Cardiac muscle cell (in vitro differentiated cells and primary cell): ENCODE measurements at regions not wholly inside any gene's neighbourhood (a gene's known extent, or its start where the extent isn't known, plus 50 kb on each side); places are given as distances from the start of the nearest gene placed in this dataset.

Experiments used
- DNase-seq, 2 donors: peaks; one replicate each; pipeline versions ENCODE4 v3.0.0 to v3.0.0-alpha.2; 2010 to 2017; ENCODE audit warnings: low read depth in 1 of 2, low spot score in 1 of 2
- H3K27ac ChIP-seq: fragments of 200-600 bp; sonication (generic); 2 replicates; pipeline ENCODE4 v1.5.1; 2016
- H3K27me3 ChIP-seq: fragments of 200-600 bp; sonication (generic); 2 replicates; pipeline ENCODE4 v1.6.0; 2016; ENCODE audit warnings: control low read depth
- H3K36me3 ChIP-seq: fragments of 200-600 bp; sonication (generic); 2 replicates; pipeline ENCODE4 v1.5.1; 2016; ENCODE audit warnings: control low read depth
- H3K4me1 ChIP-seq: fragments of 200-600 bp; sonication (generic); 2 replicates; pipeline ENCODE4 v1.8.1; 2017; ENCODE audit warnings: low read depth, mild to moderate bottlenecking, mixed run types
- H3K4me3 ChIP-seq: fragments of 200-600 bp; sonication (generic); 2 replicates; pipeline ENCODE4 v1.5.1; 2016; ENCODE audit warnings: mild to moderate bottlenecking
- H3K9me3 ChIP-seq: fragments of 200-600 bp; sonication (generic); 2 replicates; pipeline ENCODE4 v1.5.1; 2017; ENCODE audit warnings: low read depth, mild to moderate bottlenecking, control low read depth
- CTCF ChIP-seq: IDR thresholded peaks from 2 replicates; pipeline ENCODE4 v1.5.1; 2012; ENCODE audit warnings: low read depth, mild to moderate bottlenecking, low read length

DNA sequence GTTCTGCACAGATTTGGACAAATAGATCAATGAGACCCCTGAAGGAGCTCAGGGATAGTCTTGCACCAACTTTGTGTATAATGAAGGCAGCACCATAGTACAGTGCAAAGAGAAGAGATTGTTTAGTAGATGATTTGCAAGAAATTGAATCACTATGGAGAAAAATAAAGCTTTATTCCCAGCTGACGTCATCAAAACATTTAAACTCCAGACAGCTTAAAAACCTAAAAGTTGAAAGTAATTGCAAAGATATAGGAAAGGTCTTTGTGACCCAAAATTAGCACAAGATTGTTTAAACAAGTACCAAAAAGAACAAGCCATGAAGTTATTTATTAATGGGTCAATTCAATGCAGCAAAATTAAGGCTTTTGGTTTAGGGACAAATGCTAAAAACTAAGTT, 88.8 kb upstream of the BACE2 start:
- Histone ChIP-seq H3K27me3 (no peaks in the 10 kb centered on the region), H3K9me3 (no peaks in the 10 kb centered on the region), H3K36me3 (no peaks in the 10 kb centered on the region), H3K27ac (no peak overlapping the region), H3K4me1 (no peaks in the 10 kb centered on the region), H3K4me3 (no peak overlapping the region)
- no peak for DNase-seq
- TF ChIP-seq CTCF: no peak

DNA sequence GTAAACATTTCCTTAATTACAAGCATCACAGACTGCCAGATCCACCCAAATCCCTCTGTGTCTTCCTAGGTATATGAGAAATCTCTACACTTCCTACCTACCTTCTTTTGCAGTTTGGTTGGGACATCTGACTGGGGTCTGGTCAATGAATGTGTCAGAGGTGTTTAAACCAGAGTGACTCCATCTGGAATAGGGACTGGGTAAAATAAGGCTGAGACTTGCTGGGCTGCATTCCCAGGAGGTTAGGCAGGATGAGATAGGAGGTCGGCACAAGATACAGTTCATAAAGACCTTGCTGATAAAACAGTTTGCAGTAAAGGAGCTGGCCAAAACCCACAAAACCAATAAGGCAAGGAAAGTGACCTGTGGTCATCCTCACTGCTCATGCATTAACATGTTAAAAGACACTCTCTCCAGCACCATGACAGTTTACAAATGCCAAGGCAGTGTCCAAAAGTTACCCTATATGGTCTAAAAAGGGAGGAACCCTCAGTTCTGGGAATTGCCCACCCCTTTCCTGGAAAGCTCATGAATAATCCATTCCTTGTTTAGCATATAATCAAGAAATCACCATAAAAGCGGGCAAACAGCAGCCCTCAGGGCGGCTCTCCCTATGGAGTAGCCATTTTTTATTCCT, 87.4 kb upstream of the BACE2 start:
- TF ChIP-seq CTCF: no peak
- H3K4me3 ChIP-seq: no peak overlapping the region

DNA sequence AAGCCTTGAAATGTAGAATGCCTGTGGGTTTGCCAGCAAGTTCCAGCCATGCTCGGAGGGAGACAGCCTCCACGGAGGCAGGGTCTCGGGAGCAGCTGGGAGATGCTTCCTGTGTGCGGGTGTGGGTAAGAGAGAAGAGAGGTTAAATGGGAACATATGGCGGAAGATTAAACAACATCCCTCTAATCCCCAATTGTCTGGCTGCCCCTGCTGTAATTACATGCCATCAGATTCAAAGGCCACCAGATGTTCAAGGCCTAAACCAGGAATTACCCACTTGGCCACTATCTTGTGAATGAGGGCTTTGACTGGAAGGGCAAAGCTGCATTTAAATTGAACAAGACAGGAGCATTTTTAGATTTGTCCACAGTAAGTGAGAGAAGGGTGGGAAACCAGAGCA, 81.4 kb upstream of the BACE2 start:
- no peaks in the 10 kb centered on the region for H3K36me3 ChIP-seq
- H3K27me3 ChIP-seq: no peaks in the 10 kb centered on the region
- H3K9me3 ChIP-seq: no peaks in the 10 kb centered on the region
- H3K27ac ChIP-seq: peak overlapping the region; percentile 44
- H3K4me3 ChIP-seq: no peak overlapping the region
- no peak for DNase-seq
- no peak for TF ChIP-seq CTCF
- H3K4me1 ChIP-seq: peaks cover 8% of the 10 kb centered on the region

More for the DNA sequence above, 87.4 kb upstream of the BACE2 start:
- DNase-seq: no peak
- H3K27me3 ChIP-seq: no peaks in the 10 kb centered on the region
- no peaks in the 10 kb centered on the region for H3K9me3 ChIP-seq
- H3K36me3 ChIP-seq: no peaks in the 10 kb centered on the region
- H3K4me1 ChIP-seq: no peaks in the 10 kb centered on the region
- H3K27ac ChIP-seq: no peak overlapping the region

GRCh38 chr21:41090981-41091380, 77.0 kb upstream of the BACE2 start:
- H3K27ac ChIP-seq: peak overlapping the region; percentile 16
- no peak overlapping the region for H3K4me3 ChIP-seq
- no peak for TF ChIP-seq CTCF
- H3K4me1 ChIP-seq: peaks cover 8% of the 10 kb centered on the region
- DNase-seq: peak; percentile 3 to 87
- H3K9me3 ChIP-seq: no peaks in the 10 kb centered on the region
- H3K36me3 ChIP-seq: no peaks in the 10 kb centered on the region
- H3K27me3 ChIP-seq: no peaks in the 10 kb centered on the region

- Histone ChIP-seq H3K36me3 (no peaks in the 10 kb centered on the region), H3K4me3 (no peak overlapping the region), H3K4me1 (peaks cover 8% of the 10 kb centered on the region), H3K27ac (no peak overlapping the region), H3K27me3 (no peaks in the 10 kb centered on the region), H3K9me3 (no peaks in the 10 kb centered on the region)
- TF ChIP-seq CTCF: no peak
- no peak for DNase-seq
Observed at GRCh38 chr21:41091616-41092015, 76.3 kb upstream of the BACE2 start.

GRCh38 chr21:41092312-41092711, 75.6 kb upstream of the BACE2 start:
- H3K4me1 ChIP-seq: peaks cover 1% of the 10 kb centered on the region
- H3K4me3 ChIP-seq: no peak overlapping the region
- H3K27me3 ChIP-seq: no peaks in the 10 kb centered on the region
- no peak for TF ChIP-seq CTCF
- H3K9me3 ChIP-seq: no peaks in the 10 kb centered on the region
- no peak overlapping the region for H3K27ac ChIP-seq
- H3K36me3 ChIP-seq: no peaks in the 10 kb centered on the region
- DNase-seq: no peak
